Activated CD4-positive, alpha-beta T cell treated with anti-CD3 and anti-CD28 coated beads for 36 hours (primary cell): ENCODE measurements at regions not wholly inside any gene's neighbourhood (a gene's known extent, or its start where the extent isn't known, plus 50 kb on each side); places are given as distances from the start of the nearest gene placed in this dataset.

Experiments
- ATAC-seq: fragments of 200-7000 bp; cut with Tn5 transposase; one replicate; pipeline ENCODE4 v1.10.0; 2021; ENCODE audit warnings: mild to moderate bottlenecking, moderate library complexity
- CTCF ChIA-PET: fragments of 350-600 bp; sonication (Branson Sonifier 250); formaldehyde crosslinking; loops from one replicate; lab custom pipeline; 2021; ENCODE audit warnings: antibody characterized with exemption; lab: Charles Lee
- POLR2A ChIA-PET: fragments of 350-600 bp; sonication (Branson Sonifier 250); formaldehyde crosslinking; loops from one replicate; lab custom pipeline; 2021; ENCODE audit warnings: antibody characterized with exemption, inconsistent platforms; lab: Charles Lee
- DNase-seq: peaks from one replicate; pipeline ENCODE4 v3.0.0-alpha.2; 2020
- H3K27ac Mint-ChIP-seq: one replicate; pipeline ENCODE4 v1.8.0; 2021; ENCODE audit warnings: mixed read lengths
- H3K27me3 Mint-ChIP-seq: one replicate; pipeline ENCODE4 v1.8.0; 2021; ENCODE audit warnings: mixed read lengths
- H3K36me3 Mint-ChIP-seq: one replicate; pipeline ENCODE4 v1.8.0; 2021; ENCODE audit warnings: low read depth, mixed read lengths
- H3K4me1 Mint-ChIP-seq: one replicate; pipeline ENCODE4 v1.8.0; 2021; ENCODE audit warnings: mixed read lengths
- H3K4me3 Mint-ChIP-seq: one replicate; pipeline ENCODE4 v1.8.0; 2021; ENCODE audit warnings: mild to moderate bottlenecking, moderate library complexity, mixed read lengths
- H3K9me3 Mint-ChIP-seq: one replicate; pipeline ENCODE4 v1.8.0; 2021; ENCODE audit warnings: low read depth, mixed read lengths
- intact Hi-C, 2 experiments: fragments of 100-400 bp; cut with DNase I in 1 of 2; cut with micrococcal nuclease in 1 of 2; formaldehyde crosslinking; loops; one replicate each; pipeline versions ENCODE4 v1.14.2 to v1.15.1; 2022 to 2024; cut with DNase I, micrococcal nuclease

DNA sequence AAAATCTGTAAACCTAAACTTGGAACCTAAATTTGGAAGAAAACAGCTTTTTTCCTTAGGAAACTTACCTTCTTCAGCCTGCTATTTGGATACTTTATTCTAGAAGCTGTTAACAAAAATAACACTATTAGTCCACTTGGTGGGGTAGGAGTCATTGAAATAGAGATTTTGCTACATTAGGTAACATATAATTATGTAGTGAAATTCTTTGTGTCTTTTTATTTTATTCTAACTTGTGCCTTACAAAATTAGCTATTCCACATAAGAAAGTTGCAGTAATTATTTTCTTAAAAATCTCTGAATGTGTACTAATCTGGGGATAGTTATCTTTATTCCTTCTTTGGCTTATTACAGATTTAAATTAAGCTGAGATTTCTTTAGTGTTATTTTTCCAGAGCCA, 360.4 kb upstream of the ROBO2 start:
- POLR2A ChIA-PET, result no interaction called here
- CTCF ChIA-PET, result interaction anchor here (1.5 kb wide), 1 partner anchor 9 kb away, joined by 7 read pairs; no protein-coding TSS in a partner anchor
- H3K36me3 Mint-ChIP-seq, result no peaks in the 10 kb centered on the region
- intact Hi-C loops, result no loop called here
- DNase-seq (no peak), ATAC-seq (no peak)
- no peak overlapping the region for H3K4me3 Mint-ChIP-seq
- peaks cover 4% of the 10 kb centered on the region for H3K9me3 Mint-ChIP-seq
- no peak overlapping the region for H3K27ac Mint-ChIP-seq
- H3K4me1 Mint-ChIP-seq, result no peaks in the 10 kb centered on the region
- H3K27me3 Mint-ChIP-seq, result no peaks in the 10 kb centered on the region

DNA sequence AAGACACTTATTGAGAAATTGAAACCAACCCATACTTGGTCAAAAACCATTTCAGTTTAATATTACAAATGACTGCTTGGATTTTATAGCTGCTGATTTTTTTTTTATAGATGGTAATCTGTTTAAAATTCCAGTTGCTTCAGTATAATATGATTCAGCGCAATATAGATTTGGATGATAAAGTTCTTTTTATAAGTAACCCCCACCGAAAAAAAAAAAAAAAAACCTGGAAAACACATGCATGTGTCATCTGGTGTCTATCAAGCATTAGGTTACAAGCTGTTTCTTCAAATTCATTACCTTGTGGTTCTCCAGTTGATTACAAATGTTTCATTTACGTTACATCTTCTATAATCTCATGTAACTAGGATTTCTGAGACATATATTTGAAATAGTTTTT, 356.6 kb upstream of the ROBO2 start:
- POLR2A ChIA-PET, result no interaction called here
- no peak for DNase-seq
- H3K27ac Mint-ChIP-seq, result no peak overlapping the region
- CTCF ChIA-PET, result no interaction called here
- H3K4me1 Mint-ChIP-seq, result no peaks in the 10 kb centered on the region
- no peak overlapping the region for H3K4me3 Mint-ChIP-seq
- intact Hi-C loops, result no loop called here
- peaks cover 4% of the 10 kb centered on the region for H3K9me3 Mint-ChIP-seq
- ATAC-seq, result no peak
- H3K36me3 Mint-ChIP-seq, result no peaks in the 10 kb centered on the region
- H3K27me3 Mint-ChIP-seq, result no peaks in the 10 kb centered on the region

DNA sequence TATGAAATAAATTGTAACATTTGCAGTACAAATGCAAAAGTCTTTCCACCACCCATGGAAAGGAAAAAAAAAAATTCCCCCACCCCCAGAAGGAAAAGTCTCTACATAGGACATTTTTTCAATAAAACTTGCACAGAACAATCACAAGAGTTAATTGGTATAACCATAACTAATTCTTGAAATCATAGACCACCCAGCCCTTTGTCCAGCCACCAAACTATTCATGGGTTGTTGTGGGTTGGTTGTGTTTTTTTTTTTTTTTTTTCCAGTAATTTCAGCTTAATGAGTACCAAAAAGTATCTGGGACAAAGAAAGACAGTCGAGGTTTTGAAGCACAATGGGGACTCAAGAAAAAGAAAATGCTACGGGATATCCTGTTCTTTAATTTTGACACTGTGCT, 355.0 kb upstream of the ROBO2 start:
- no peak overlapping the region for H3K27ac Mint-ChIP-seq
- CTCF ChIA-PET, result no interaction called here
- no peaks in the 10 kb centered on the region for H3K36me3 Mint-ChIP-seq
- POLR2A ChIA-PET, result no interaction called here
- intact Hi-C loops, result no loop called here
- H3K27me3 Mint-ChIP-seq, result no peaks in the 10 kb centered on the region
- peaks cover 9% of the 10 kb centered on the region for H3K9me3 Mint-ChIP-seq
- ATAC-seq, result no peak
- no peak overlapping the region for H3K4me3 Mint-ChIP-seq
- no peaks in the 10 kb centered on the region for H3K4me1 Mint-ChIP-seq
- DNase-seq, result no peak

DNA sequence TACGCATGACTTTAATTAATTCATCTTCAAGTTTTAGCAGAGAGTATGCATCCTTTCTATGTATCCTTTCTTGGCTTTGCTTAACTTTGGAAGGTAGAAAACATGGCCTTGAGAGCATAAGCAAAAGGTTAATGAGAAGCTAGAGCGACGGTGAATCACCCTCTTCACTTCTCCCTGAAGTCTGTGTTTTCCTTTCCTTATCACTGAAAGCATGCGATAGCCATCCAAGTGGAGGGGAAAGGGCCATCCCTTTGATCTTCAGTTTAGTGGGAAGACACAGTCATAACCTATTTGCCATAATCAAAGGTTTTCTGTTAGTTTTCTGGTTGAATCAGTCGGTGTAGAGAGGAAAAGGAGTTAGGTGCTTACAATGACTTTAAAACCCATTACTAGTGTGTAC, 354.0 kb upstream of the ROBO2 start:
- DNase-seq, result no peak
- no peaks in the 10 kb centered on the region for H3K27me3 Mint-ChIP-seq
- no peak overlapping the region for H3K4me3 Mint-ChIP-seq
- H3K9me3 Mint-ChIP-seq, result peaks cover 9% of the 10 kb centered on the region
- ChIA-PET POLR2A (no interaction called here), CTCF (no interaction called here)
- no peak for ATAC-seq
- intact Hi-C loops, result no loop called here
- H3K36me3 Mint-ChIP-seq, result no peaks in the 10 kb centered on the region
- H3K27ac Mint-ChIP-seq, result no peak overlapping the region
- H3K4me1 Mint-ChIP-seq, result no peaks in the 10 kb centered on the region

DNA sequence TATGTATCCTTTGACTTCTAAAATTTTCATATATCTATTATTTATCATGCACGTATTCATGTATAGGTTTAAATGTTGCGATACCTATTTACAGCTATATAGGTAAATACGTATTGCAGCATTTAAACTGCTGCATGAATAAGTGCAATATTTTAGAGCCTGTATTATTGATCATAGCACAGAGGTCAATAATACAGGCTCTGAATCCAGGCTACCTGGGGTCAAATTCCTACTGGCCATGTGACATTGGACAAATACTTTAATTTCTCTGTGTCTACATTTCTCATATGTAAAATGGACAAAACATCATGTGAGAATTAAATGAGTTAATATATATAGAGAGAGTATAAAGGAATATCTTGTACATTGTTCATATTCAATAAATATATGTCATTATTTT, 352.9 kb upstream of the ROBO2 start:
- no peaks in the 10 kb centered on the region for H3K36me3 Mint-ChIP-seq

DNA sequence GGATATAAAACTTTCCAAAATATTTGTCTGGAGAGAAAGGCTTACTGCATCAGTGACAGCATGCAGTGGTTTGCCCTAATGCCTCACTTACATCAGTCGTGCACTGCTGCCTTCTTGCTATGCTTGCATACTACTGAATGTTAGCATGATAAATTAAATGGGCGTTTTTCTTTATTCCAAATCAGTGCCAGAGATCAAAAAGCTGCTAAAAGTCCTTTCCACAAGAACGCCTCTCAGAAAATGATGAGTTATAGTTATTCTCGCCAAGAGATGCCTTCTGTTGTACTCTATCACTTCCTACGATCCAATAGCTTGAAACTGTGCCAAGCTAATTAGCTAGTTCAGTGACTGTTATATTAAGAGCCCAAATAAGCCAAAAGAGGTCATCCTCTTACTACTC, 345.8 kb upstream of the ROBO2 start:
- H3K4me1 Mint-ChIP-seq, result no peaks in the 10 kb centered on the region
- H3K9me3 Mint-ChIP-seq, result peaks cover 15% of the 10 kb centered on the region
- H3K27ac Mint-ChIP-seq, result no peak overlapping the region
- H3K27me3 Mint-ChIP-seq, result no peaks in the 10 kb centered on the region
- DNase-seq, result no peak
- CTCF ChIA-PET, result no interaction called here
- POLR2A ChIA-PET, result no interaction called here
- H3K36me3 Mint-ChIP-seq, result no peaks in the 10 kb centered on the region
- intact Hi-C loops, result no loop called here
- H3K4me3 Mint-ChIP-seq, result no peak overlapping the region
- ATAC-seq, result no peak

More for the DNA sequence above, 352.9 kb upstream of the ROBO2 start:
- no peak for DNase-seq
- ChIA-PET POLR2A (no interaction called here), CTCF (no interaction called here)
- Mint-ChIP-seq H3K4me3 (no peak overlapping the region), H3K9me3 (peaks cover 15% of the 10 kb centered on the region), H3K4me1 (no peaks in the 10 kb centered on the region), H3K27me3 (no peaks in the 10 kb centered on the region), H3K27ac (no peak overlapping the region)
- intact Hi-C loops, result no loop called here
- no peak for ATAC-seq

DNA sequence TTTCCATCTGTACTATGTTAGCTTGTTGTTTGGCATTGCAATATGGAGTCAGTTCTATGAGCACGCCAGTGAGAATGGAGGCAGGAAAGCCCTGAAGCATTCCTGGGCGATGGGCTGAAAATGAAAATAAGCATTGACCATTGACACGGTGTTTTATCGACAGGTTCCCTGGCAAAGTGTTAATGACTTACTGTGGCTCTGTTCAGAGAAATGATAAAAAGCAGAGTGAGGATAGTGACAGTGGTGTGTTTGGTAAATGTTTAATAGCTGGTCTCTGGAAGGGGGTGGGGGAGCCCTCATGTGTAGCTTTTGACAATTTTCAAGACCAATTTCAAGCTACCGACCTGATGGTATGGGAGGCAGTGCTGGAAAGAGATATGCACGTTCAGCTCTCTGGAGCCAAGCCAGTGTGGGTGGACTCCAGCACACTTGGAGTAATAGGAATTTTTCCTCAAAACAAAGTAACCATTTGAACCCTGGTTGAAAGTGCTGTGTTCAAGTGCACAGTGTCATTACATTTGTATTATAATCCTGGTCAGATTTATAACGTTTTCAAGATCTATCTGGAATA, 341.7 kb upstream of the ROBO2 start:
- Mint-ChIP-seq H3K4me1 (no peaks in the 10 kb centered on the region), H3K9me3 (peaks cover 6% of the 10 kb centered on the region), H3K36me3 (no peaks in the 10 kb centered on the region), H3K27ac (no peak overlapping the region), H3K27me3 (no peaks in the 10 kb centered on the region), H3K4me3 (no peak overlapping the region)
- CTCF ChIA-PET, result no interaction called here
- POLR2A ChIA-PET, result no interaction called here
- ATAC-seq, result no peak
- intact Hi-C loops, result no loop called here
- DNase-seq, result no peak

DNA sequence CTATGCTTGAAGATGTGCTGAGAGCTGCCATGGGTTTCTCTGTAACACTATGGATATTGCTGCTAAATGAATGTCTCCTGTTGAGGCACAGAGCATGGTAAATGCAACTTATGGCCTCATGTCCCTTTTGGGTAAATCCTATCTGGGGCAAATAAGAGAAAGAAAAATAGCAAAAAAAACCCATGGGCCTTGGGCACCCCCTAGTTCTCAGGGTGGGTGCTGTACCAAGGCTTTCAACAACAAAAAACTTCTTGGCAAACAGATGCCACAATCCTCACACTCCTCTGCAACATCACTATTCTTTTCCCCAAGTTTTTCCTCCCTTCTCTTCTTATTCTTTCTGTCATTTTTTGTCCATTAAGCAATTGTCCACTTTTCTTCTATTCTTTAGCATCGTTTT, 340.1 kb upstream of the ROBO2 start:
- Mint-ChIP-seq H3K9me3 (peaks cover 9% of the 10 kb centered on the region), H3K4me3 (no peak overlapping the region), H3K27me3 (no peaks in the 10 kb centered on the region), H3K27ac (no peak overlapping the region), H3K36me3 (no peaks in the 10 kb centered on the region), H3K4me1 (no peaks in the 10 kb centered on the region)
- POLR2A ChIA-PET, result no interaction called here
- no peak for ATAC-seq
- DNase-seq, result no peak
- CTCF ChIA-PET, result no interaction called here
- intact Hi-C loops, result no loop called here

DNA sequence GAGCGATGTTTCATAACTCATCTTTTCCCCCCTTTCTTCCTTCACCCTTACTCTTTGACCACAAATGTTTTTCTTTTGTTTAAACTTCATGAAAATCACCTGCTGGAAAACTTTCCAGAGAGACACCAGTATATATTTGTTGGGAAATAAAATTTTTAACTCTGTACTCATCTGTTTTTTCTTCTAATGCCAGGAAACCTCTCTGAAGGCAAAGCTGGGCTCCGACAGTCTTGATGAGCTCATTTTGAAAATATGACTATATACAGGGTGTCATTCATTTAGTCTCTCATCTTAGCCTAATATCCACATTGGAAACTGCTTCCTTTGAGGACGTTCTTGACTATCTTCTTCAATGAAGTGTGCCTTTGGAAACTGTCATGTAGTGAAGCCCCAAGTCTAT, 339.6 kb upstream of the ROBO2 start:
- no peaks in the 10 kb centered on the region for H3K4me1 Mint-ChIP-seq
- no peaks in the 10 kb centered on the region for H3K27me3 Mint-ChIP-seq
- no peak overlapping the region for H3K4me3 Mint-ChIP-seq
- no peak overlapping the region for H3K27ac Mint-ChIP-seq
- CTCF ChIA-PET, result no interaction called here
- POLR2A ChIA-PET, result no interaction called here
- no peaks in the 10 kb centered on the region for H3K36me3 Mint-ChIP-seq
- ATAC-seq (no peak), DNase-seq (no peak)
- intact Hi-C loops, result no loop called here
- peaks cover 9% of the 10 kb centered on the region for H3K9me3 Mint-ChIP-seq

DNA sequence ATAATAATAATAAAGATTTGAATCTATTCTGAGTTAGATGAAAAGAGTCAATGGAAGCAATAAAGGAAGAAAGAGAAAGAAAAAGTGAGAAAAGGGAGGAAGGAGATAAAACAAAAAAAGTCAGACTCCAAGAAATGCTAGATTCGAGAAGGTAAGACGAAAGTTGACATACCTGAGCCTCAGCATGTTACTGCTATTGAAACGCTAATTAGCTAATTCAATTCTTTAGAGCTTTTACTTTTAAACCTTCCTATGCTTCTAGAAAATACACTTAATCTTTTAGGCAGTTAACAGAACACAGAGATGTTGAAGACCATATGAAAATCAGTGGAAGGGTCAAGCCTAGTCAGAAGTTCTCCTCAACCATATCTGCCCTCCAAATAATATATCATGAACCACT, 337.2 kb upstream of the ROBO2 start:
- peaks cover 9% of the 10 kb centered on the region for H3K9me3 Mint-ChIP-seq
- ATAC-seq (no peak), DNase-seq (no peak)
- no peak overlapping the region for H3K27ac Mint-ChIP-seq
- intact Hi-C loops, result no loop called here
- H3K4me3 Mint-ChIP-seq, result no peak overlapping the region
- H3K36me3 Mint-ChIP-seq, result no peaks in the 10 kb centered on the region
- H3K27me3 Mint-ChIP-seq, result no peaks in the 10 kb centered on the region
- no peaks in the 10 kb centered on the region for H3K4me1 Mint-ChIP-seq
- ChIA-PET POLR2A (no interaction called here), CTCF (no interaction called here)

DNA sequence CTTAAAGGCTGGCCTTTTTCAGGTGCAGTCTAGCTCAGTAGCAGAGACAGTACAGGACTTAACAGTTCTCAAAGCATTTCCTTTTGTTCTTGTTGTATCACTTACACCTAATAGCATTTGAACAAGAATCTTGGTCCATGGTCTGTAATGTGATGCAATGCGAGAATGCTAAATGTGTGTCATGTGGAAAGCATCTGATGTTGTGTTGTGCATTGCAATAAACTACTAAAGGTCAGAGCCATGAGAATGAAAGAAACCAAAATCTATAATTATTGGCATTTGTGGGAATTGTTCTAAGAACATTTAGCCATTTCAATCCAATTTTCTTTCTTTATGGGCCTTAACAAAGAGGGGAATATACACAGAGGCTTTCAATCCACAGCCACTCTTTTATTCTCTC, 324.5 kb upstream of the ROBO2 start:
- ChIA-PET CTCF (no interaction called here), POLR2A (no interaction called here)
- Mint-ChIP-seq H3K4me3 (no peak overlapping the region), H3K27ac (no peak overlapping the region), H3K27me3 (no peaks in the 10 kb centered on the region), H3K9me3 (peaks cover 4% of the 10 kb centered on the region), H3K36me3 (no peaks in the 10 kb centered on the region), H3K4me1 (no peaks in the 10 kb centered on the region)
- ATAC-seq (no peak), DNase-seq (no peak)
- intact Hi-C loops, result no loop called here

DNA sequence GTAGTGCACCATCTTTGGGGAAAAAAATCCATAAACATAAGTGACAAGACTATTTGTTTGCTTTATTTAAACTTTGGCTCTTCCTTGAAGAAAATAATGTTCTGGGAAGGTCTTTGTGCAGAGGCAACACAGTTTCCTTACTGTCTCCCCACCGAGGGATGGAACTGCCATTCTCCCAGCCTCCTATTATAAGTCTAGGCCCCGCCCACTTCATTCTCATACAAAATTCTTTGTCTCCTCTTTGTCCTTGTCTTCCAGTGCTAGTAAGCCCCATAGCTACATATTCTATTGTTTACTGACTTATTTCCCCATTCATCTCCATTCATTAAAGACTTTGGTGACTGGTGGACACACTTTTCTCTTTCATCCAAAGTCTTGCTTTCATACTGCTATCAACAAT, 316.5 kb upstream of the ROBO2 start:
- ChIA-PET CTCF (no interaction called here), POLR2A (no interaction called here)
- Mint-ChIP-seq H3K27me3 (no peaks in the 10 kb centered on the region), H3K4me3 (no peak overlapping the region), H3K9me3 (peaks cover 17% of the 10 kb centered on the region), H3K27ac (no peak overlapping the region), H3K36me3 (no peaks in the 10 kb centered on the region), H3K4me1 (no peaks in the 10 kb centered on the region)
- intact Hi-C loops, result no loop called here
- ATAC-seq (no peak), DNase-seq (no peak)

DNA sequence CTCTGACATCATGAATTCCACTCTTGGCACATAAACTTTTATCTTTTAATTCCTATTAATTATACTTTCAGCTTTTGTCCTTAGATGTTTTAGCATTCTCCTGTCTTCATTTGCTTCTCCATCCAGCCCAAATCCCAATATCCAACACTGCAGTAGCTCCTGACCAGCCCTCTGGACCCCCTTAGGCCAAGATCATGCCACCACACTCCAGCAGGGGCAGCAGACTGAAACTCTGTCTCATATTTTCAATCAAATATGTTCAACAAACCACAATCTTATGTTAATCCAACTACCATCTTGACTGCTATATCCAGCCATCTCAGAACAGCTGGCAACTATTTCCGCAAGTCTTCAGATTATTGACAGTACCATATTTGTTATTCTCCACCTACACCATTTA, 315.8 kb upstream of the ROBO2 start:
- CTCF ChIA-PET, result no interaction called here

More for the DNA sequence above, 315.8 kb upstream of the ROBO2 start:
- H3K9me3 Mint-ChIP-seq, result peaks cover 17% of the 10 kb centered on the region
- POLR2A ChIA-PET, result no interaction called here
- no peak for ATAC-seq
- no peak for DNase-seq
- H3K36me3 Mint-ChIP-seq, result no peaks in the 10 kb centered on the region
- intact Hi-C loops, result no loop called here
- H3K4me1 Mint-ChIP-seq, result no peaks in the 10 kb centered on the region
- H3K4me3 Mint-ChIP-seq, result no peak overlapping the region
- no peaks in the 10 kb centered on the region for H3K27me3 Mint-ChIP-seq
- no peak overlapping the region for H3K27ac Mint-ChIP-seq
